T-cell (primary cell): ENCODE measurements at regions not wholly inside any gene's neighbourhood (a gene's known extent, or its start where the extent isn't known, plus 50 kb on each side); places are given as distances from the start of the nearest gene placed in this dataset.

Source experiments
- ATAC-seq, 4 experiments: fragments of 200-7000 bp in 3 of 4; fragments of 150-1000 bp in 1 of 4; cut with Tn5 transposase; replicated peaks in 1 of 4; 1 replicate in 3 of 4; 2 replicates in 1 of 4; pipeline ENCODE4 v1.10.0; 2021; ENCODE audit warnings: moderate library complexity in 3 of 4, mild to moderate bottlenecking in 2 of 4, moderate number of reproducible peaks in 1 of 4
- CTCF ChIA-PET, 2 donors: fragments of 300-600 bp; sonication (Branson Sonifier 250); formaldehyde crosslinking; loops; one replicate each; lab custom pipeline; 2022; ENCODE audit warnings: antibody characterized with exemption in 2 of 2; lab: Charles Lee
- POLR2A ChIA-PET, 2 donors: fragments of 300-600 bp; sonication (Branson Sonifier 250); formaldehyde crosslinking; loops; one replicate each; lab custom pipeline; 2022; ENCODE audit warnings: antibody characterized with exemption in 2 of 2; lab: Charles Lee
- DNase-seq, 35 experiments: peaks; one replicate each; pipeline versions ENCODE4 v3.0.0 to v3.0.0-alpha.2; 2013 to 2023
- H3K27ac ChIP-seq: one replicate; pipeline ENCODE4 v1.5.1; 2013; ENCODE audit warnings: low read length
- H3K27me3 ChIP-seq, 2 experiments: replicated peaks in 1 of 2; 1 replicate in 1 of 2; 2 replicates in 1 of 2; pipeline versions ENCODE4 v1.6.1 to v1.7.0; 2013; ENCODE audit warnings: low read length in 1 of 2, mixed read lengths in 1 of 2; ENCODE audit not compliant: control insufficient read depth in 2 of 2, insufficient read depth in 2 of 2; ENCODE audit errors: extremely low read depth in 1 of 2
- H3K36me3 ChIP-seq, 2 donors: 1 replicate in 1 of 2; 2 replicates in 1 of 2; pipeline versions ENCODE4 v1.6.1 to v1.7.0; 2013; ENCODE audit warnings: low read length in 1 of 2; ENCODE audit not compliant: control insufficient read depth in 2 of 2, insufficient read depth in 1 of 2; ENCODE audit errors: extremely low read depth in 1 of 2
- H3K4me1 ChIP-seq, 2 experiments: 1 replicate in 1 of 2; 2 replicates in 1 of 2; pipeline versions ENCODE4 v1.6.1 to v1.7.0; 2013; ENCODE audit warnings: low read length in 2 of 2, mixed read lengths in 1 of 2; ENCODE audit not compliant: insufficient read depth in 2 of 2, control insufficient read depth in 1 of 2; ENCODE audit errors: extremely low read depth in 1 of 2
- H3K4me3 ChIP-seq, 2 donors: 1 replicate in 1 of 2; 2 replicates in 1 of 2; pipeline versions ENCODE4 v1.5.1 to v1.7.0; 2013; ENCODE audit warnings: mild to moderate bottlenecking in 2 of 2, low read length in 1 of 2, moderate library complexity in 1 of 2; ENCODE audit not compliant: control insufficient read depth in 1 of 2; ENCODE audit errors: extremely low read depth in 1 of 2
- H3K9me3 ChIP-seq: 2 replicates; pipeline ENCODE4 v1.7.0; 2013
- H3K27ac Mint-ChIP-seq, 2 donors: one replicate each; pipeline ENCODE4 v1.8.0; 2020 to 2021; ENCODE audit warnings: mild to moderate bottlenecking in 2 of 2, mixed read lengths in 2 of 2
- H3K27me3 Mint-ChIP-seq, 2 donors: one replicate each; pipeline ENCODE4 v1.8.0; 2021 to 2022; ENCODE audit warnings: mixed read lengths in 2 of 2
- H3K36me3 Mint-ChIP-seq: one replicate; pipeline ENCODE4 v1.8.0; 2021; ENCODE audit warnings: mixed read lengths
- H3K4me1 Mint-ChIP-seq, 3 donors: one replicate each; pipeline ENCODE4 v1.8.0; 2020 to 2022; ENCODE audit warnings: mixed read lengths in 3 of 3, mild to moderate bottlenecking in 1 of 3
- H3K4me3 Mint-ChIP-seq, 3 donors: one replicate each; pipeline ENCODE4 v1.8.0; 2020 to 2022; ENCODE audit warnings: mild to moderate bottlenecking in 3 of 3, mixed read lengths in 3 of 3, moderate library complexity in 3 of 3
- H3K9me3 Mint-ChIP-seq, 3 donors: one replicate each; pipeline ENCODE4 v1.8.0; 2020 to 2022; ENCODE audit warnings: mixed read lengths in 3 of 3
- whole genome bisulfite sequencing: methylation state at CpG from one replicate; pipeline ENCODE4 v1.1.5; 2013; ENCODE audit warnings: missing lambda C conversion rate; ENCODE audit not compliant: insufficient coverage; 5-methylcytosine and 5-hydroxymethylcytosine counted together

DNA sequence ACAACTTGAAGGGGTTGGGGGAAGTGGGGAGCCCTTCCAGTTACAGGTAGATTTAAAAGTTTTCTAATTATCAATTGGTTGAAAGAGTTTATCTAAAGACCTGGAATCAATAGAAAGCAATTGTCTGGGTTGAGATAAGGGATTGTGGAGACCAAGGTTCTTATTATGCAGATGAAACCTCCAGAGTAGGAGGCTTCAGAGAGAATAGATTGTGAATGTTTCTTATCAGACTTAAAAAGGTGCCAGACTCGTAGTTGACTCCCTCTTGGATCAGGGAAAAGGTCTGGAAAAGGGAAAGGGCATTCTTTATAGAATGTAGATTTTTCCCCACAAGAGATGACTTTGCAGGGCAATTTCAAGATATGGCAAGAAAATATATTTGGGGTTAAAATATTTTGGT is 100.8 kb downstream of the GADD45G start:
- no peaks in the 10 kb centered on the region for H3K36me3 ChIP-seq
- POLR2A ChIA-PET = no interaction called here
- no CpG with 5 or more reads among the region's 1 CpG for WGBS
- DNase-seq = no peak
- H3K4me3 Mint-ChIP-seq = no peak overlapping the region
- peaks cover 17 to 27% (median 26%) of the 10 kb centered on the region in 3 donors for H3K4me1 Mint-ChIP-seq
- no peak overlapping the region for H3K4me3 ChIP-seq
- no peaks in the 10 kb centered on the region for H3K27me3 ChIP-seq
- CTCF ChIA-PET = interaction anchor here in 1 of 2 donors (0.6 kb wide), 1 partner anchor 282 kb away, joined by 3 read pairs; no protein-coding TSS in a partner anchor
- no peak for ATAC-seq
- no peaks in the 10 kb centered on the region for H3K27me3 Mint-ChIP-seq
- H3K36me3 Mint-ChIP-seq = no peaks in the 10 kb centered on the region
- no peaks in the 10 kb centered on the region for H3K9me3 ChIP-seq
- no peak overlapping the region for H3K27ac Mint-ChIP-seq
- H3K27ac ChIP-seq = no peak overlapping the region
- H3K4me1 ChIP-seq = peaks cover 8 to 15% of the 10 kb centered on the region in 2 experiments
- no peaks in the 10 kb centered on the region for H3K9me3 Mint-ChIP-seq

DNA sequence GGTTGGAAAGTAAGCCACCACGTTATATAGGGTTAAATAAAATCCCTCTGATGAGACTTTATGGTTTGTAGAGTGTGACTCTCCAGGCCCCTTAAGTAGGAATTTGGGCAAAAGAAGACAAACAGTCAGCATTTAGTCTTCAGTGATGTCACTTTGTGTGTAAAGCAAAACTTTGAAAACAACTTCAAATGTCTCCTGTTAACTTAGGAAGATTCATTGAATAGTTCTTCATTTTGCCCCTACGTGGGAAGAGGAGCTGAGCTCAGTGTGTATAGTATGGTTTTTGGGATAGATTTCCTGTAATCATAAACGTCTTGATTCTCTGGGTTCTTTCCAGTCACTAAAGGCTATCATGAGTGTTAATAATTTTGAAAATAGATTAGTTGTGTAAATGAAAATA is 101.3 kb downstream of the GADD45G start:
- Histone ChIP-seq H3K36me3 (no peaks in the 10 kb centered on the region), H3K4me3 (no peak overlapping the region), H3K9me3 (no peaks in the 10 kb centered on the region), H3K27me3 (no peaks in the 10 kb centered on the region), H3K27ac (no peak overlapping the region), H3K4me1 (peaks cover 8 to 11% of the 10 kb centered on the region in 2 experiments)
- H3K9me3 Mint-ChIP-seq = no peaks in the 10 kb centered on the region
- no peak overlapping the region for H3K27ac Mint-ChIP-seq
- ChIA-PET CTCF (no interaction called here), POLR2A (no interaction called here)
- DNase-seq (no peak), ATAC-seq (no peak)
- H3K27me3 Mint-ChIP-seq = no peaks in the 10 kb centered on the region
- H3K4me1 Mint-ChIP-seq = peaks cover 14 to 25% (median 23%) of the 10 kb centered on the region in 3 donors
- H3K36me3 Mint-ChIP-seq = no peaks in the 10 kb centered on the region
- H3K4me3 Mint-ChIP-seq = no peak overlapping the region
- 88% methylated on average over 3 of the region's 3 CpGs for WGBS

DNA sequence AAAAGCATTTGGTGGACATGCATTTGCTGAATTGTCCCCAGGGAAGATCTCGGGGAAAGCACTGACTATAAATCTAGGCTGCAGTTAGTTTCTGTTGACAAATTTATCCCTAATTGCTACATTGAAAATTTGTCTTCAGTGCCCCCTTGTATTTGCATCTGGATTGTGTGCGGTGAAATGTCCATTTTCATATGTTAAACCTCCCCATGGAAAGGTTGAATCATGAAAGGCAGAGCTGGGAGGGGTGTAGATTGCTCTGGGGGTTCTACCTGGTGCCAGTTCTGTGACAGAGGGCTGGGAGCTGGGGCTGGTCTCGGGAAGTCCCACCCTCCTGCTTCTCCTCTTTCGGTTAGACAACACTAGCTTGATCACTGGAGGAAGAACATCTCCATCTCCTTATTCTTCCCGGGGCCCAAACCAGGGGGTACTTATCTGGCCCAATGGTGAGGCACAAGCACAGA is 101.9 kb downstream of the GADD45G start:
- POLR2A ChIA-PET = no interaction called here
- Mint-ChIP-seq H3K27ac (no peak overlapping the region), H3K9me3 (no peaks in the 10 kb centered on the region), H3K4me3 (no peak overlapping the region), H3K4me1 (peaks cover 7 to 20% (median 16%) of the 10 kb centered on the region in 3 donors), H3K36me3 (no peaks in the 10 kb centered on the region), H3K27me3 (no peaks in the 10 kb centered on the region)
- no peak overlapping the region for H3K27ac ChIP-seq
- H3K36me3 ChIP-seq = no peaks in the 10 kb centered on the region
- peaks cover 4% of the 10 kb centered on the region in 2 experiments for H3K4me1 ChIP-seq
- DNase-seq (no peak), ATAC-seq (no peak)
- H3K9me3 ChIP-seq = no peaks in the 10 kb centered on the region
- H3K4me3 ChIP-seq = no peak overlapping the region
- CTCF ChIA-PET = no interaction called here
- no peaks in the 10 kb centered on the region for H3K27me3 ChIP-seq
- WGBS = 100% methylated on average over 2 of the region's 5 CpGs

DNA sequence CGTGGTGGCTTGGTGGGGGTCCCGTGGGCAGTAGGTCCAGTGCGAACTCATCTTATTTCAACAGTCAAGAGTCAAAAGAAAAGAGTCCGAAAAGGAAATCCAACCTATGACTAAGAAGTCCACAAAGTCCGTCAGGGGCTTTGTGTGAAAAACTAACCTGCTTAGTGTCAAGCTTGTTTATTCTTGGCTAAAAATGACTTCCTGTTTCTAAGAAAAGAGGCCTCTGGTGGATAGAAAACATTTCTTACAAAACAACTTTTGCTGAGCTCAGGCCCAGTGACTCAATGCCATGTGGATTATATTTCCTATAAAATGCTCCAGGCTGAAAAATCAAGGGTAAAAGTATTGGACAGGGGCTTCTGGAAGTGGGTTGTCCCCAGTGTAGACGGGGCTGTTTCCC is 105.9 kb downstream of the GADD45G start:
- Histone ChIP-seq H3K27ac (no peak overlapping the region), H3K4me1 (peaks cover 0 to 12% of the 10 kb centered on the region in 2 experiments), H3K27me3 (no peaks in the 10 kb centered on the region), H3K9me3 (no peaks in the 10 kb centered on the region), H3K4me3 (no peak overlapping the region), H3K36me3 (no peaks in the 10 kb centered on the region)
- POLR2A ChIA-PET = interaction anchor here in 1 of 2 donors (0.6 kb wide), 1 partner anchor 410 kb away, joined by 3 read pairs; no protein-coding TSS in a partner anchor
- DNase-seq (no peak), ATAC-seq (no peak)
- 94% methylated on average over 5 of the region's 6 CpGs for WGBS
- H3K9me3 Mint-ChIP-seq = no peaks in the 10 kb centered on the region
- no peaks in the 10 kb centered on the region for H3K36me3 Mint-ChIP-seq
- H3K4me1 Mint-ChIP-seq = peaks cover 20 to 32% (median 21%) of the 10 kb centered on the region in 3 donors
- CTCF ChIA-PET = no interaction called here
- no peak overlapping the region for H3K4me3 Mint-ChIP-seq
- H3K27me3 Mint-ChIP-seq = no peaks in the 10 kb centered on the region
- H3K27ac Mint-ChIP-seq = no peak overlapping the region

DNA sequence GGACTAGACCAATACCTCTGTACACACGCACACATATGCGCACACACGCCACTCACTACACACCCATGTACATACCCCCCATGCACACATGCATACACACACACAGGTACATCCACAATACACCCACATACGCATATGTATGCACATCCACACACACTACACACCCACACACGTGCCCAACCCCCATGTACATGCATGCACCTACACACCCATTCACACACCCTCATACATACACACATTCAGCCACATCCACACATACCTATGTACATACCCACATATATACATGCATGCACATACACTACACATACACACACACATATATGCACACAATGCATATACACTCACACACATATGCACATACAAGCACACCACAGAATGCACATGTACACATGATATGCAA is 107.1 kb downstream of the GADD45G start:
- no peak for ATAC-seq
- no peak overlapping the region for H3K27ac Mint-ChIP-seq
- DNase-seq = no peak
- H3K9me3 ChIP-seq = no peaks in the 10 kb centered on the region
- whole genome bisulfite sequencing = 95% methylated on average over 5 of the region's 5 CpGs
- no peaks in the 10 kb centered on the region for H3K36me3 ChIP-seq
- peaks cover 0 to 12% of the 10 kb centered on the region in 2 experiments for H3K4me1 ChIP-seq
- H3K36me3 Mint-ChIP-seq = no peaks in the 10 kb centered on the region
- H3K27ac ChIP-seq = no peak overlapping the region
- H3K4me3 ChIP-seq = no peak overlapping the region
- ChIA-PET CTCF (no interaction called here), POLR2A (no interaction called here)
- no peak overlapping the region for H3K4me3 Mint-ChIP-seq
- peaks cover 20 to 37% (median 23%) of the 10 kb centered on the region in 3 donors for H3K4me1 Mint-ChIP-seq
- no peaks in the 10 kb centered on the region for H3K27me3 Mint-ChIP-seq
- H3K9me3 Mint-ChIP-seq = no peaks in the 10 kb centered on the region
- no peaks in the 10 kb centered on the region for H3K27me3 ChIP-seq

DNA sequence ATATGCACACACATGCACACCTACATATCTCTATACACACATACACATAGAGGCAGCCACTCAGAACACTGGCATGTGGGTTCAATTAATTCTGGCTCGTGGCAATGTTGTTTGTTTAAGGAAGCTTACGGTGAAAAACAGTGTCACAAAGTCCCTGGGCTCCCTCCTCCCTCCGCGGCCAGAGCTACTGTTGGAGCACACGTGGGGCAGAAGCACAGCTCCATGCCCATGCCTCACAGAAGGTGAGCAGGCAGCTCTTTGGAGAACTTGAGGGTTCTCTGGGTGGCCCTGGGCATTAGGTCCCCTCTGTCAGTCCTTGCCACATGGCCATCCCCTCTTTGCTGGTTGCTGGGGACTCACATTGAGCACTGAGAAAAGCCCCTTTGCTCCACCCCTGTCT is 107.5 kb downstream of the GADD45G start:
- Histone ChIP-seq H3K4me1 (peaks cover 0 to 12% of the 10 kb centered on the region in 2 experiments), H3K27me3 (no peaks in the 10 kb centered on the region), H3K36me3 (no peaks in the 10 kb centered on the region), H3K4me3 (no peak overlapping the region), H3K27ac (no peak overlapping the region), H3K9me3 (no peaks in the 10 kb centered on the region)
- Mint-ChIP-seq H3K27ac (no peak overlapping the region), H3K4me3 (no peak overlapping the region), H3K4me1 (peaks cover 20 to 37% (median 21%) of the 10 kb centered on the region in 3 donors), H3K9me3 (no peaks in the 10 kb centered on the region), H3K36me3 (no peaks in the 10 kb centered on the region), H3K27me3 (no peaks in the 10 kb centered on the region)
- ATAC-seq (no peak), DNase-seq (no peak)
- POLR2A ChIA-PET = interaction anchor here in 1 of 2 donors (0.6 kb wide), 1 partner anchor 19 kb away, joined by 3 read pairs; no protein-coding TSS in a partner anchor
- CTCF ChIA-PET = no interaction called here
- 94% methylated on average over 4 of the region's 5 CpGs for WGBS

DNA sequence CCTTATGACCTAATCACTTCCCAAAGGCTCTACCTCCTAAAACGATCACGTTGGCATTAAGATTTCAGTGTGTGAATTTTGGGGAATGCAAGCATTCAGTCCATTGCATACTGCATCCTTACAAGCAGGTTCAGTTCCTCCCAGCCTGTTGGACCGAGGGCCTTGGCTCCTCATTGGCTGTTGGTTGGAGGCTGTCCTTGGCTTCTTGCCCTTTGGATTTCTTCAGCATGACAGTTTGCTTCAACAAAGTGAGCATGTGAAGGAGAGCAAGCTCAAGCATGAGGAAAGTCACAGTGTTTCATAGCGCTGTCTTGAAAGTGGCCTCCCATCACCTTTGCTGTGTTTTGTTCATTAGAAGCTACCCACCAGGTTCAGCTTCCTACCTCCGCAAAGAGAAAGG is 109.5 kb downstream of the GADD45G start:
- H3K27me3 ChIP-seq = no peaks in the 10 kb centered on the region

More for the DNA sequence above, 109.5 kb downstream of the GADD45G start:
- Histone ChIP-seq H3K36me3 (no peaks in the 10 kb centered on the region), H3K9me3 (no peaks in the 10 kb centered on the region), H3K4me3 (no peak overlapping the region), H3K27ac (no peak overlapping the region), H3K4me1 (peaks cover 0 to 12% of the 10 kb centered on the region in 2 experiments)
- 100% methylated on average over 1 of the region's 5 CpGs for WGBS
- H3K36me3 Mint-ChIP-seq = no peaks in the 10 kb centered on the region
- no peak overlapping the region for H3K4me3 Mint-ChIP-seq
- ATAC-seq = no peak
- H3K27ac Mint-ChIP-seq = no peak overlapping the region
- no peaks in the 10 kb centered on the region for H3K27me3 Mint-ChIP-seq
- POLR2A ChIA-PET = no interaction called here
- CTCF ChIA-PET = no interaction called here
- no peak for DNase-seq
- peaks cover 20 to 35% (median 21%) of the 10 kb centered on the region in 3 donors for H3K4me1 Mint-ChIP-seq
- H3K9me3 Mint-ChIP-seq = no peaks in the 10 kb centered on the region
